NCI-H146 treated with DMSO at 0.1 percent for 48 hours (cell line): ENCODE measurements at regions not wholly inside any gene's neighbourhood (a gene's known extent, or its start where the extent isn't known, plus 50 kb on each side); places are given as distances from the start of the nearest gene placed in this dataset.

Experiments used
- DNase-seq: peaks from one replicate; lab custom pipeline; 2025; ENCODE audit not compliant: unreplicated experiment; lab: John Stamatoyannopoulos, UW

GRCh38 chr6:81822568-81822967 is 70.1 kb upstream of the TENT5A start:
- no peak for DNase-seq

- DNase-seq, result no peak
Observed at GRCh38 chr6:81821449-81821848, 69.0 kb upstream of the TENT5A start.

- DNase-seq, result no peak
Observed at GRCh38 chr6:81820980-81821379, 68.5 kb upstream of the TENT5A start.

- no peak for DNase-seq
Observed at GRCh38 chr6:81820422-81820821, 67.9 kb upstream of the TENT5A start.

- DNase-seq, result no peak
Observed at GRCh38 chr6:81819767-81820166, 67.3 kb upstream of the TENT5A start.

GRCh38 chr6:81818901-81819361 is 66.5 kb upstream of the TENT5A start:
- DNase-seq, result no peak

- DNase-seq, result no peak
Observed at GRCh38 chr6:81816380-81816779, 63.9 kb upstream of the TENT5A start.

- DNase-seq, result no peak
Observed at GRCh38 chr6:81814370-81815076, 62.0 kb upstream of the TENT5A start.

- no peak for DNase-seq
Observed at GRCh38 chr6:81813305-81813704, 60.8 kb upstream of the TENT5A start.

GRCh38 chr6:81812401-81812800 is 59.9 kb upstream of the TENT5A start:
- DNase-seq, result no peak

GRCh38 chr6:81808851-81809570 is 56.5 kb upstream of the TENT5A start:
- no peak for DNase-seq

- peak; percentile 11 for DNase-seq
Observed at GRCh38 chr6:81806793-81807565, 54.5 kb upstream of the TENT5A start.

GRCh38 chr6:81802356-81802755 is 49.9 kb upstream of the TENT5A start:
- DNase-seq, result no peak
